HepG2 (cell line): ENCODE measurements at regions not wholly inside any gene's neighbourhood (a gene's known extent, or its start where the extent isn't known, plus 50 kb on each side); places are given as distances from the start of the nearest gene placed in this dataset.

Experiments used
- ATAC-seq: fragments of 200-7000 bp; cut with Tn5 transposase; 3 replicates; pipeline ENCODE4 v1.9.1; 2020; ENCODE audit warnings: mild to moderate bottlenecking, moderate library complexity
- BruUV-seq: library from RNA; stranded (reverse); fragments of 400-500 nt; replicated peaks from 2 replicates; lab custom pipeline; 2021; lab: Mats Ljungman, UMichigan
- CTCF ChIA-PET: fragments of 300-600 bp; formaldehyde crosslinking; extraction: SDS; loops from one replicate; lab custom pipeline; 2021; ENCODE audit warnings: low total read pairs, inconsistent platforms, low intra/inter-chr PET ratio; lab: Yijun Ruan, JAX
- POLR2A ChIA-PET: fragments of 350-600 bp; sonication (Branson Sonifier 250); formaldehyde crosslinking; loops from one replicate; lab custom pipeline; 2020; ENCODE audit warnings: antibody characterized with exemption, inconsistent platforms; lab: Yijun Ruan, JAX
- DNase-seq: peaks from one replicate; pipeline ENCODE4 v3.0.0-alpha.2; 2015; ENCODE audit warnings: low spot score
- FAIRE-seq: peaks from 3 replicates; lab custom pipeline; 2011; peaks lifted over from hg19 to GRCh38; lab: Jason Lieb, UNC
- H2AFZ ChIP-seq: one replicate; pipeline ENCODE4 v1.6.1; 2011; ENCODE audit warnings: low read length, inconsistent platforms
- H3K27ac ChIP-seq: fragments of 300-600 bp; 3 replicates; pipeline ENCODE4 v1.8.0; 2011; ENCODE audit warnings: mixed run types, mild to moderate bottlenecking, mixed read lengths, low read length, inconsistent platforms; ENCODE audit not compliant: insufficient read depth; ENCODE audit errors: extremely low read length
- H3K27me3 ChIP-seq, 2 experiments: fragments of 200-600 bp in 1 of 2; 2 replicates in 1 of 2; 3 replicates in 1 of 2; pipeline versions ENCODE4 v1.6.0 to v1.8.0; 2011; ENCODE audit warnings: low read length in 2 of 2, mild to moderate bottlenecking in 2 of 2, moderate library complexity in 2 of 2, inconsistent platforms in 1 of 2; ENCODE audit not compliant: insufficient read depth in 2 of 2, control insufficient read depth in 1 of 2
- H3K36me3 ChIP-seq, 2 experiments: fragments of 200-600 bp in 1 of 2; replicated peaks in 1 of 2; 2 replicates in 1 of 2; 3 replicates in 1 of 2; pipeline versions ENCODE4 v1.5.1 to v1.8.0; 2011; ENCODE audit warnings: low read length in 2 of 2, inconsistent platforms in 1 of 2; ENCODE audit not compliant: insufficient read depth in 2 of 2, control insufficient read depth in 1 of 2
- H3K4me1 ChIP-seq: 2 replicates; pipeline ENCODE4 v1.5.1; 2012; ENCODE audit warnings: low read length, inconsistent platforms; ENCODE audit not compliant: insufficient read depth
- H3K4me2 ChIP-seq: 2 replicates; pipeline ENCODE4 v1.6.0; 2011; ENCODE audit warnings: low read depth, low read length, inconsistent platforms
- H3K4me3 ChIP-seq, 3 experiments: fragments of 200-600 bp in 1 of 3; sonication (generic), shearing (Covaris generic) in 1 of 3; replicated peaks in 1 of 3; 2 replicates each; pipeline ENCODE4 v1.5.1; 2011 to 2016; ENCODE audit warnings: low read length in 3 of 3, inconsistent platforms in 2 of 3, low read depth in 2 of 3, mild to moderate bottlenecking in 2 of 3, control low read depth in 1 of 3, mixed read lengths in 1 of 3; ENCODE audit not compliant: insufficient read depth in 1 of 3
- H3K79me2 ChIP-seq: one replicate; pipeline ENCODE4 v1.6.1; 2011; ENCODE audit warnings: low read length, inconsistent platforms; ENCODE audit not compliant: insufficient read depth
- H3K9ac ChIP-seq: 2 replicates; pipeline ENCODE4 v1.6.0; 2011; ENCODE audit warnings: mild to moderate bottlenecking, low read depth, low read length, inconsistent platforms; ENCODE audit not compliant: insufficient read depth
- H3K9me3 ChIP-seq: 2 replicates; pipeline ENCODE4 v1.5.1; 2012; ENCODE audit warnings: mild to moderate bottlenecking, low read length
- H4K20me1 ChIP-seq: 2 replicates; pipeline ENCODE4 v1.6.0; 2011; ENCODE audit warnings: inconsistent platforms, mild to moderate bottlenecking, low read length, moderate library complexity; ENCODE audit not compliant: insufficient read depth
- FOXK2 ChIP-seq: fragments of 450-650 bp; IDR thresholded peaks from 2 replicates; pipeline ENCODE4 v1.6.1; 2016
- MIER3 ChIP-seq: IDR thresholded peaks from 2 replicates; pipeline ENCODE4 v1.6.1; 2016; ENCODE audit warnings: missing compliant biosample characterization, borderline replicate concordance
- NAIF1 ChIP-seq: sonication (generic); formaldehyde crosslinking; IDR thresholded peaks from 2 replicates; pipeline ENCODE4 v1.5.0; 2020; ENCODE audit warnings: mild to moderate bottlenecking, missing genetic modification reagents, borderline replicate concordance
- PRDM10 ChIP-seq: sonication (generic); formaldehyde crosslinking; IDR thresholded peaks from 2 replicates; pipeline ENCODE4 v1.4.0; 2020; ENCODE audit warnings: low read depth, missing genetic modification reagents
- RARG ChIP-seq: sonication (generic); formaldehyde crosslinking; IDR thresholded peaks from 2 replicates; pipeline ENCODE4 v1.4.0; 2020; ENCODE audit warnings: low read depth, mild to moderate bottlenecking, missing genetic modification reagents
- SP4 ChIP-seq: sonication (generic); formaldehyde crosslinking; IDR thresholded peaks from 2 replicates; pipeline ENCODE4 v1.8.1; 2023; ENCODE audit warnings: mild to moderate bottlenecking, missing genetic modification reagents
- TBP ChIP-seq: sonication (generic); formaldehyde crosslinking; IDR thresholded peaks from 2 replicates; pipeline ENCODE4 v1.5.0; 2020; ENCODE audit warnings: missing genetic modification reagents
- ZNF414 ChIP-seq: sonication (generic); formaldehyde crosslinking; IDR thresholded peaks from 2 replicates; pipeline ENCODE4 v1.5.0; 2020; ENCODE audit warnings: missing genetic modification reagents
- ZNF7 ChIP-seq: IDR thresholded peaks from 2 replicates; pipeline ENCODE4 v1.6.1; 2016; ENCODE audit warnings: missing biosample characterization, missing genetic modification reagents
- WGBS: methylation state at CpG from one replicate; pipeline ENCODE4 v1.1.6; 2017; ENCODE audit warnings: low lambda C conversion rate; 5-methylcytosine and 5-hydroxymethylcytosine counted together
- in situ Hi-C: cut with HindIII; loops from 2 replicates; pipeline ENCODE4 v1.10.0; 2017; ENCODE audit warnings: low pct_unique_long_range_greater_than_20kb; ENCODE audit not compliant: extremely low pct_ligation_motif_present
- intact Hi-C: fragments of 100-400 bp; cut with micrococcal nuclease; formaldehyde crosslinking; loops from one replicate; pipeline ENCODE4 v1.10.0; 2022; ENCODE audit not compliant: unreplicated experiment
- TF ChIP-seq, protein P1 (sequence below): sonication (generic); formaldehyde crosslinking; IDR thresholded peaks from 2 replicates; pipeline ENCODE4 v1.5.1; 2020; ENCODE audit warnings: missing genetic modification reagents, mild to moderate bottlenecking, borderline replicate concordance

DNA sequence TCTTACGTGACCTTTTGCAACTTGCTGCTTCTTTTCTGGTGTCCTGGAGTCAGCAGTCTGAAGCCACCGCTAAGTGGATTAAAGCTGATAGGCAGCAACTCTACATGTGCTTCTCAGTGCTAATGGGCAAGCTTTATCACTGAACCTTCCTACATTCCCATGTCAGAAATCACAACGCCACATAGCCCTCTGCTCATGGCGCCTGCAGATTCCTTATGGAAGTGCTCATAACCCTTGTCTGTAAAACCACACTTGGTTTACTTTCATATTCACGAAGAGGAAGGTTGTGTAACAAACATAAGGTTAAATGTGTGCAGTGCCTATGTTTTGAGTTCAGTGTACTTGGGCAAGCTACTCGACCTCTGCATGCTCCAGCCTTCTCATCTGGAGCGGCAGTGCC, 319.8 kb downstream of the FBXO15 start:
- 13% methylated on average over 6 of the region's 7 CpGs for WGBS
- no TSS peak for BruUV-seq
- Histone ChIP-seq H3K4me1 (no peaks in the 10 kb centered on the region), H3K27me3 (peaks cover 0 to 17% of the 10 kb centered on the region in 2 experiments; a peak in 1 of 5 replicates), H3K4me3 (no peak overlapping the region), H3K79me2 (no peaks in the 10 kb centered on the region), H3K4me2 (no peak overlapping the region), H3K36me3 (no peaks in the 10 kb centered on the region), H3K9ac (no peak overlapping the region), H2AFZ (no peak overlapping the region), H4K20me1 (no peaks in the 10 kb centered on the region), H3K27ac (no peak overlapping the region), H3K9me3 (no peaks in the 10 kb centered on the region)
- in situ Hi-C loops: no loop called here
- intact Hi-C loops: no loop called here
- ChIA-PET POLR2A (no interaction called here), CTCF (no interaction called here)
- DNase-seq (no peak), FAIRE-seq (no peak), ATAC-seq (no peak)
- TF ChIP-seq, protein P1, sequence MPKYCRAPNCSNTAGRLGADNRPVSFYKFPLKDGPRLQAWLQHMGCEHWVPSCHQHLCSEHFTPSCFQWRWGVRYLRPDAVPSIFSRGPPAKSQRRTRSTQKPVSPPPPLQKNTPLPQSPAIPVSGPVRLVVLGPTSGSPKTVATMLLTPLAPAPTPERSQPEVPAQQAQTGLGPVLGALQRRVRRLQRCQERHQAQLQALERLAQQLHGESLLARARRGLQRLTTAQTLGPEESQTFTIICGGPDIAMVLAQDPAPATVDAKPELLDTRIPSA: no peak
- TF ChIP-seq SP4 (CRISPR knock-in tag): no peak
- no peak for TF ChIP-seq ZNF414 (CRISPR knock-in tag)
- TF ChIP-seq MIER3 (CRISPR knock-in tag): no peak
- no peak for TF ChIP-seq TBP (CRISPR knock-in tag)
- TF ChIP-seq FOXK2: no peak
- no peak for TF ChIP-seq PRDM10 (CRISPR knock-in tag)
- TF ChIP-seq RARG: no peak
- TF ChIP-seq NAIF1 (CRISPR knock-in tag): no peak
- TF ChIP-seq ZNF7: no peak
